H9 (cell line): ENCODE measurements at regions not wholly inside any gene's neighbourhood (a gene's known extent, or its start where the extent isn't known, plus 50 kb on each side); places are given as distances from the start of the nearest gene placed in this dataset.

Experiments
- DNase-seq: peaks from one replicate; pipeline ENCODE4 v3.0.0-alpha.2; 2017
- H2AFZ ChIP-seq: one replicate; pipeline ENCODE4 v1.6.1; 2013; ENCODE audit warnings: mild to moderate bottlenecking, low read length, control low read depth, moderate library complexity
- H2AK5ac ChIP-seq: 2 replicates; pipeline ENCODE4 v1.6.1; 2013; ENCODE audit warnings: low read length, control low read depth, mixed read lengths; ENCODE audit not compliant: insufficient read length
- H2BK120ac ChIP-seq: one replicate; pipeline ENCODE4 v1.6.1; 2013; ENCODE audit warnings: low read depth, mild to moderate bottlenecking, low read length, control low read depth, inconsistent platforms; ENCODE audit not compliant: poor library complexity, severe bottlenecking
- H2BK12ac ChIP-seq: 2 replicates; pipeline ENCODE4 v1.6.1; 2013; ENCODE audit warnings: low read length, control low read depth, mixed read lengths, low read depth; ENCODE audit not compliant: insufficient read length
- H2BK15ac ChIP-seq: 2 replicates; pipeline ENCODE4 v1.6.1; 2013; ENCODE audit warnings: low read depth, low read length, control low read depth
- H2BK20ac ChIP-seq: one replicate; pipeline ENCODE4 v1.6.1; 2013; ENCODE audit warnings: low read depth, mild to moderate bottlenecking, low read length, control low read depth, inconsistent platforms; ENCODE audit not compliant: poor library complexity, severe bottlenecking
- H2BK5ac ChIP-seq: 2 replicates; pipeline ENCODE4 v1.6.1; 2013; ENCODE audit warnings: low read length, control low read depth, mixed read lengths; ENCODE audit not compliant: insufficient read length
- H3K14ac ChIP-seq: 2 replicates; pipeline ENCODE4 v1.6.1; 2013; ENCODE audit warnings: low read length, control low read depth; ENCODE audit not compliant: insufficient read depth
- H3K18ac ChIP-seq: 2 replicates; pipeline ENCODE4 v1.6.1; 2013; ENCODE audit warnings: low read depth, mild to moderate bottlenecking, mixed read lengths, low read length, control low read depth; ENCODE audit not compliant: insufficient read length
- H3K23ac ChIP-seq: 2 replicates; pipeline ENCODE4 v1.6.1; 2013; ENCODE audit warnings: low read length, control low read depth, mixed read lengths, low read depth; ENCODE audit not compliant: insufficient read length
- H3K23me2 ChIP-seq: 2 replicates; pipeline ENCODE4 v1.6.1; 2013; ENCODE audit warnings: low read depth, mild to moderate bottlenecking, mixed read lengths, low read length, control low read depth; ENCODE audit not compliant: insufficient read length, poor library complexity, severe bottlenecking
- H3K27ac ChIP-seq: 2 replicates; pipeline ENCODE4 v1.5.1; 2013; ENCODE audit warnings: low read length, control low read depth, mixed read lengths, low read depth; ENCODE audit not compliant: insufficient read length
- H3K27me3 ChIP-seq: 2 replicates; pipeline ENCODE4 v1.6.1; 2013; ENCODE audit warnings: low read length, control low read depth, inconsistent platforms; ENCODE audit not compliant: insufficient read depth
- H3K4ac ChIP-seq: 2 replicates; pipeline ENCODE4 v1.6.1; 2013; ENCODE audit warnings: low read depth, mild to moderate bottlenecking, control low read depth, inconsistent platforms, low read length, moderate library complexity
- H3K4me1 ChIP-seq: 2 replicates; pipeline ENCODE4 v1.6.1; 2013; ENCODE audit warnings: low read length, control low read depth, inconsistent platforms; ENCODE audit not compliant: insufficient read depth
- H3K4me2 ChIP-seq: 2 replicates; pipeline ENCODE4 v1.6.1; 2013; ENCODE audit warnings: low read length, control low read depth, mixed read lengths; ENCODE audit not compliant: insufficient read length, insufficient read depth
- H3K56ac ChIP-seq: 2 replicates; pipeline ENCODE4 v1.6.1; 2013; ENCODE audit warnings: low read depth, mild to moderate bottlenecking, mixed read lengths, low read length, control low read depth; ENCODE audit not compliant: insufficient read length
- H3K79me1 ChIP-seq: 2 replicates; pipeline ENCODE4 v1.6.1; 2013; ENCODE audit warnings: low read depth, mild to moderate bottlenecking, moderate library complexity, low read length, control low read depth, inconsistent platforms; ENCODE audit not compliant: insufficient read depth, poor library complexity, severe bottlenecking
- H3K79me2 ChIP-seq: 2 replicates; pipeline ENCODE4 v1.6.1; 2013; ENCODE audit warnings: low read length, control low read depth, inconsistent platforms; ENCODE audit not compliant: insufficient read depth
- H3K9ac ChIP-seq: 2 replicates; pipeline ENCODE4 v1.6.1; 2013; ENCODE audit warnings: low read length, control low read depth, mixed read lengths; ENCODE audit not compliant: insufficient read length; ENCODE audit errors: extremely low read depth
- H3K9me3 ChIP-seq: one replicate; pipeline ENCODE4 v1.6.1; 2013; ENCODE audit warnings: low read depth, low read length, inconsistent platforms; ENCODE audit not compliant: control insufficient read depth
- H3T11ph ChIP-seq: one replicate; pipeline ENCODE4 v1.6.1; 2013; ENCODE audit warnings: mild to moderate bottlenecking, low read length, control low read depth, inconsistent platforms
- H4K20me1 ChIP-seq: one replicate; pipeline ENCODE4 v1.6.1; 2013; ENCODE audit not compliant: control insufficient read depth, insufficient read length, insufficient read depth
- H4K5ac ChIP-seq: 2 replicates; pipeline ENCODE4 v1.6.1; 2013; ENCODE audit warnings: low read depth, mild to moderate bottlenecking, mixed read lengths, low read length, control low read depth; ENCODE audit not compliant: insufficient read length
- H4K8ac ChIP-seq: replicated peaks from 2 replicates; pipeline ENCODE4 v1.6.1; 2013; ENCODE audit warnings: low read length, control low read depth, mixed read lengths, low read depth; ENCODE audit not compliant: insufficient read length
- H4K91ac ChIP-seq: 2 replicates; pipeline ENCODE4 v1.6.1; 2013; ENCODE audit warnings: low read depth, mild to moderate bottlenecking, moderate library complexity, mixed read lengths, low read length, control low read depth; ENCODE audit not compliant: insufficient read length
- H3K27ac Mint-ChIP-seq, 3 experiments: 2 replicates in 2 of 3; 3 replicates in 1 of 3; pipeline ENCODE4 v1.8.0; 2020 to 2021; ENCODE audit warnings: mixed read lengths in 3 of 3, mild to moderate bottlenecking in 1 of 3, moderate library complexity in 1 of 3
- H3K27me3 Mint-ChIP-seq: 2 replicates; pipeline ENCODE4 v1.8.0; 2021; ENCODE audit warnings: low read depth, mild to moderate bottlenecking, moderate library complexity, mixed read lengths
- H3K36me3 Mint-ChIP-seq, 3 experiments: 2 replicates in 2 of 3; 3 replicates in 1 of 3; pipeline ENCODE4 v1.8.0; 2020 to 2021; ENCODE audit warnings: low read depth in 3 of 3, mixed read lengths in 3 of 3; ENCODE audit not compliant: insufficient read depth in 1 of 3
- H3K4me1 Mint-ChIP-seq, 2 experiments: 2 replicates each; pipeline ENCODE4 v1.8.0; 2020; ENCODE audit warnings: mixed read lengths in 2 of 2
- H3K4me3 Mint-ChIP-seq, 2 experiments: 2 replicates in 1 of 2; 3 replicates in 1 of 2; pipeline ENCODE4 v1.8.0; 2020 to 2021; ENCODE audit warnings: mild to moderate bottlenecking in 2 of 2, mixed read lengths in 2 of 2, moderate library complexity in 1 of 2
- H3K9me3 Mint-ChIP-seq, 2 experiments: 2 replicates in 1 of 2; 3 replicates in 1 of 2; pipeline ENCODE4 v1.8.0; 2020; ENCODE audit warnings: mild to moderate bottlenecking in 2 of 2, mixed read lengths in 2 of 2, moderate library complexity in 1 of 2
- WGBS: extraction: QIAGEN DNeasy Blood & Tissue Kit; methylation state at CpG from one replicate; pipeline ENCODE4 v1.1.7; 2013; ENCODE audit warnings: missing lambda C conversion rate, low lambda C conversion rate, mixed read lengths; ENCODE audit not compliant: insufficient read length; ENCODE audit errors: extremely low coverage; 5-methylcytosine and 5-hydroxymethylcytosine counted together
- TF ChIP-seq, protein P1 (sequence below): fragments of 200-600 bp; sonication (generic); conservative IDR thresholded peaks from 3 replicates; pipeline ENCODE4 v1.8.0; 2021; ENCODE audit warnings: antibody characterized with exemption, mild to moderate bottlenecking

DNA sequence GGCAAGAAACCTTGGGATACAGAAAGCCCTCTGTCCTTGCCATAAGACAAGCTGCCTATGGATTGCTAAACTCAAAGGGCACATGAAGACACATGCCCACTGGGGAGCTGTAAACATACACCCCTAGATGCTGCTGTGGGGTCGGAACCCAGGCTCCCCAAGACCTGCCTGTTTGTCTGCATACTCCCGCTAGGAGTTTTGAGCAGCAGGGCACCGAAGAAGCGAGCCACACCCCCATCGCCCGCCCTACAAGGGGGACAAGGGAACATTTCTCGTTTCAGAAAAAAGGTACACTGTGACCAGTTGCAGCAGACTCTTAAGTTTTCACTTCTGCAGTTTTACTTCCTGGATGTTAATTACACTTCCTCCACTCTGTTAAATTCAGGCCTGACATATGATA is 680.2 kb upstream of the GHITM start:
- Histone ChIP-seq H3K18ac (no peak overlapping the region), H3K4me1 (no peaks in the 10 kb centered on the region), H3K4me2 (no peak overlapping the region), H4K91ac (no peak overlapping the region), H3K56ac (no peak overlapping the region), H2BK15ac (no peak overlapping the region), H3K14ac (no peak overlapping the region), H3K9me3 (no peaks in the 10 kb centered on the region), H3K4ac (no peak overlapping the region), H2AK5ac (no peak overlapping the region), H2BK5ac (no peak overlapping the region), H4K5ac (no peak overlapping the region), H3T11ph (no peak overlapping the region), H4K8ac (no peak overlapping the region), H2BK12ac (no peak overlapping the region), H2AFZ (no peak overlapping the region), H3K9ac (no peak overlapping the region), H3K27me3 (no peaks in the 10 kb centered on the region), H3K23me2 (no peaks in the 10 kb centered on the region), H3K79me1 (no peaks in the 10 kb centered on the region), H3K27ac (no peak overlapping the region), H4K20me1 (no peaks in the 10 kb centered on the region), H2BK120ac (no peak overlapping the region), H3K23ac (no peak overlapping the region), H3K79me2 (no peaks in the 10 kb centered on the region), H2BK20ac (no peak overlapping the region)
- Mint-ChIP-seq H3K27me3 (peaks cover 6% of the 10 kb centered on the region), H3K9me3 (no peaks in the 10 kb centered on the region; a peak in 1 of 5 replicates), H3K4me3 (no peak overlapping the region), H3K4me1 (peaks cover 3 to 5% of the 10 kb centered on the region in 2 experiments), H3K27ac (no peak overlapping the region), H3K36me3 (no peaks in the 10 kb centered on the region; a peak in 1 of 7 replicates)
- TF ChIP-seq, protein P1, sequence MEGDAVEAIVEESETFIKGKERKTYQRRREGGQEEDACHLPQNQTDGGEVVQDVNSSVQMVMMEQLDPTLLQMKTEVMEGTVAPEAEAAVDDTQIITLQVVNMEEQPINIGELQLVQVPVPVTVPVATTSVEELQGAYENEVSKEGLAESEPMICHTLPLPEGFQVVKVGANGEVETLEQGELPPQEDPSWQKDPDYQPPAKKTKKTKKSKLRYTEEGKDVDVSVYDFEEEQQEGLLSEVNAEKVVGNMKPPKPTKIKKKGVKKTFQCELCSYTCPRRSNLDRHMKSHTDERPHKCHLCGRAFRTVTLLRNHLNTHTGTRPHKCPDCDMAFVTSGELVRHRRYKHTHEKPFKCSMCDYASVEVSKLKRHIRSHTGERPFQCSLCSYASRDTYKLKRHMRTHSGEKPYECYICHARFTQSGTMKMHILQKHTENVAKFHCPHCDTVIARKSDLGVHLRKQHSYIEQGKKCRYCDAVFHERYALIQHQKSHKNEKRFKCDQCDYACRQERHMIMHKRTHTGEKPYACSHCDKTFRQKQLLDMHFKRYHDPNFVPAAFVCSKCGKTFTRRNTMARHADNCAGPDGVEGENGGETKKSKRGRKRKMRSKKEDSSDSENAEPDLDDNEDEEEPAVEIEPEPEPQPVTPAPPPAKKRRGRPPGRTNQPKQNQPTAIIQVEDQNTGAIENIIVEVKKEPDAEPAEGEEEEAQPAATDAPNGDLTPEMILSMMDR: no peak
- DNase-seq: no peak
- WGBS: no CpG with 5 or more reads among the region's 7 CpGs
